CD14-positive monocyte (primary cell): ENCODE measurements at regions not wholly inside any gene's neighbourhood (a gene's known extent, or its start where the extent isn't known, plus 50 kb on each side); places are given as distances from the start of the nearest gene placed in this dataset.

Experiments
- DNase-seq, 3 donors: peaks; one replicate each; pipeline ENCODE4 v3.0.0-alpha.2; 2011 to 2022
- H2AFZ ChIP-seq: 2 replicates; pipeline ENCODE4 v1.6.0; 2012; ENCODE audit warnings: mild to moderate bottlenecking, low read depth, low read length, inconsistent platforms; ENCODE audit not compliant: insufficient read depth, poor library complexity, severe bottlenecking
- H3K27ac ChIP-seq, 2 donors: 1 replicate in 1 of 2; 2 replicates in 1 of 2; pipeline ENCODE4 v1.5.1; 2012 to 2013; ENCODE audit warnings: low read length in 2 of 2, control low read depth in 1 of 2, inconsistent platforms in 1 of 2, low read depth in 1 of 2, mild to moderate bottlenecking in 1 of 2
- H3K27me3 ChIP-seq, 2 donors: one replicate each; pipeline versions ENCODE4 v1.6.0 to v1.6.1; 2011 to 2013; ENCODE audit warnings: low read length in 2 of 2; ENCODE audit not compliant: control insufficient read depth in 2 of 2, insufficient read depth in 2 of 2
- H3K36me3 ChIP-seq, 2 donors: replicated peaks in 1 of 2; 1 replicate in 1 of 2; 2 replicates in 1 of 2; pipeline versions ENCODE4 v1.5.1 to v1.6.1; 2012 to 2013; ENCODE audit warnings: low read length in 2 of 2, control low read depth in 1 of 2, inconsistent platforms in 1 of 2, mild to moderate bottlenecking in 1 of 2; ENCODE audit not compliant: insufficient read depth in 2 of 2, control insufficient read depth in 1 of 2
- H3K4me1 ChIP-seq, 2 donors: 1 replicate in 1 of 2; 2 replicates in 1 of 2; pipeline versions ENCODE4 v1.5.1 to v1.6.1; 2012 to 2013; ENCODE audit warnings: low read length in 2 of 2, control low read depth in 1 of 2, inconsistent platforms in 1 of 2, mild to moderate bottlenecking in 1 of 2, moderate library complexity in 1 of 2; ENCODE audit not compliant: insufficient read depth in 2 of 2, control insufficient read depth in 1 of 2
- H3K4me2 ChIP-seq: replicated peaks from 2 replicates; pipeline ENCODE3; 2012; ENCODE audit warnings: low read length, moderate library complexity, mild to moderate bottlenecking; ENCODE audit not compliant: poor library complexity, severe bottlenecking; ENCODE audit errors: extremely low read depth
- H3K4me3 ChIP-seq, 3 experiments: fragments of 200-600 bp in 1 of 3; sonication (generic) in 1 of 3; replicated peaks in 1 of 3; 1 replicate in 2 of 3; 2 replicates in 1 of 3; pipeline ENCODE4 v1.5.1; 2011 to 2013; ENCODE audit warnings: low read length in 3 of 3, mild to moderate bottlenecking in 3 of 3, control low read depth in 2 of 3, low read depth in 2 of 3, inconsistent platforms in 1 of 3, moderate library complexity in 1 of 3
- H3K79me2 ChIP-seq: 2 replicates; pipeline ENCODE4 v1.6.0; 2012; ENCODE audit warnings: mild to moderate bottlenecking, control low read depth, inconsistent platforms, low read length, moderate library complexity; ENCODE audit not compliant: insufficient read depth
- H3K9ac ChIP-seq: 2 replicates; pipeline ENCODE4 v1.6.0; 2017; ENCODE audit warnings: low read length, mild to moderate bottlenecking; ENCODE audit not compliant: insufficient read depth, poor library complexity, severe bottlenecking
- H3K9me3 ChIP-seq, 2 donors: replicated peaks in 1 of 2; 1 replicate in 1 of 2; 2 replicates in 1 of 2; pipeline versions ENCODE4 v1.5.1 to v1.6.1; 2012 to 2013; ENCODE audit warnings: low read length in 2 of 2, control low read depth in 1 of 2; ENCODE audit not compliant: control insufficient read depth in 1 of 2, insufficient read depth in 1 of 2
- H4K20me1 ChIP-seq: 2 replicates; pipeline ENCODE4 v1.6.0; 2012; ENCODE audit warnings: mild to moderate bottlenecking, low read length, control low read depth, moderate library complexity; ENCODE audit not compliant: insufficient read depth
- H3K27ac Mint-ChIP-seq, 7 donors: one replicate each; pipeline ENCODE4 v1.8.0; 2020; ENCODE audit warnings: mild to moderate bottlenecking in 7 of 7, mixed read lengths in 7 of 7, moderate library complexity in 6 of 7, inconsistent platforms in 2 of 7
- H3K27me3 Mint-ChIP-seq, 3 donors: one replicate each; pipeline ENCODE4 v1.8.0; 2021 to 2022; ENCODE audit warnings: low read depth in 3 of 3, mild to moderate bottlenecking in 3 of 3, mixed read lengths in 3 of 3, moderate library complexity in 3 of 3, inconsistent platforms in 1 of 3
- H3K36me3 Mint-ChIP-seq, 2 donors: one replicate each; pipeline ENCODE4 v1.8.0; 2020; ENCODE audit warnings: mixed read lengths in 2 of 2, inconsistent platforms in 1 of 2, mild to moderate bottlenecking in 1 of 2
- H3K4me1 Mint-ChIP-seq: one replicate; pipeline ENCODE4 v1.8.0; 2020; ENCODE audit warnings: mild to moderate bottlenecking, mixed read lengths
- H3K4me3 Mint-ChIP-seq, 2 donors: one replicate each; pipeline ENCODE4 v1.8.0; 2020; ENCODE audit warnings: mild to moderate bottlenecking in 2 of 2, mixed read lengths in 2 of 2, moderate library complexity in 1 of 2
- H3K9me3 Mint-ChIP-seq, 7 donors: one replicate each; pipeline ENCODE4 v1.8.0; 2020 to 2022; ENCODE audit warnings: mixed read lengths in 7 of 7, mild to moderate bottlenecking in 6 of 7, moderate library complexity in 6 of 7, inconsistent platforms in 2 of 7
- WGBS: methylation state at CpG from one replicate; pipeline ENCODE4 v1.1.5; 2013; ENCODE audit warnings: missing lambda C conversion rate; ENCODE audit not compliant: insufficient coverage; 5-methylcytosine and 5-hydroxymethylcytosine counted together
- intact Hi-C, 2 donors: fragments of 100-400 bp; cut with micrococcal nuclease; formaldehyde crosslinking; loops; one replicate each; pipeline versions ENCODE4 v1.15.0 to v1.15.1; 2023
- TF ChIP-seq, protein P1 (sequence below): fragments of 200-600 bp; IDR thresholded peaks from one replicate; pipeline ENCODE4 v1.8.0; 2022; ENCODE audit warnings: antibody characterized with exemption, mild to moderate bottlenecking

DNA sequence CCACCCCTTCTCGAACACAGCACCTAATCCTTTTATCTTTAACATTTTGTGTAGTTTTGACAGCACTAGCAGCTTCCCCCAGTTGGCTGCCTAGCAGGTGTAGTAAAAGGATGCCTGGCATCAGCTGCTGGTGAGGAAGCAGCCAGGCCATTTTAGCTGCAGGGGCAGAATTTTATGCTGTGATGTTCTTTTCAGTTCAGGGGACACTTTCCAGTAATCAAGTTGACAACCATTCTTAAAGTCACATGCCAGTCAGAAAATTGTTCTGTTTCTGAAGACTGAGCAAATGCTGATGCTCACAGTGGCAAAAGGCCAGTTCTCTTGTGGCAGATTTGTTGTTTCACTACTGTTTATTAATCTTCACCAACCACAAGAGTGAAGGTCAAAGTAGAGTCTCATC is 570.8 kb downstream of the CCDC85A start:
- Mint-ChIP-seq H3K4me3 (no peak overlapping the region), H3K36me3 (no peaks in the 10 kb centered on the region), H3K9me3 (peaks cover 0 to 2% (median 0%) of the 10 kb centered on the region in 7 donors), H3K4me1 (no peaks in the 10 kb centered on the region), H3K27ac (no peak overlapping the region), H3K27me3 (no peaks in the 10 kb centered on the region)
- Histone ChIP-seq H2AFZ (no peak overlapping the region), H4K20me1 (no peaks in the 10 kb centered on the region), H3K4me3 (no peak overlapping the region), H3K9me3 (no peaks in the 10 kb centered on the region), H3K36me3 (no peaks in the 10 kb centered on the region), H3K79me2 (no peaks in the 10 kb centered on the region), H3K4me2 (no peak overlapping the region), H3K27me3 (no peaks in the 10 kb centered on the region), H3K9ac (no peak overlapping the region), H3K27ac (no peak overlapping the region), H3K4me1 (no peaks in the 10 kb centered on the region)
- WGBS: no CpG with 5 or more reads among the region's 1 CpG
- DNase-seq: no peak
- TF ChIP-seq, protein P1, sequence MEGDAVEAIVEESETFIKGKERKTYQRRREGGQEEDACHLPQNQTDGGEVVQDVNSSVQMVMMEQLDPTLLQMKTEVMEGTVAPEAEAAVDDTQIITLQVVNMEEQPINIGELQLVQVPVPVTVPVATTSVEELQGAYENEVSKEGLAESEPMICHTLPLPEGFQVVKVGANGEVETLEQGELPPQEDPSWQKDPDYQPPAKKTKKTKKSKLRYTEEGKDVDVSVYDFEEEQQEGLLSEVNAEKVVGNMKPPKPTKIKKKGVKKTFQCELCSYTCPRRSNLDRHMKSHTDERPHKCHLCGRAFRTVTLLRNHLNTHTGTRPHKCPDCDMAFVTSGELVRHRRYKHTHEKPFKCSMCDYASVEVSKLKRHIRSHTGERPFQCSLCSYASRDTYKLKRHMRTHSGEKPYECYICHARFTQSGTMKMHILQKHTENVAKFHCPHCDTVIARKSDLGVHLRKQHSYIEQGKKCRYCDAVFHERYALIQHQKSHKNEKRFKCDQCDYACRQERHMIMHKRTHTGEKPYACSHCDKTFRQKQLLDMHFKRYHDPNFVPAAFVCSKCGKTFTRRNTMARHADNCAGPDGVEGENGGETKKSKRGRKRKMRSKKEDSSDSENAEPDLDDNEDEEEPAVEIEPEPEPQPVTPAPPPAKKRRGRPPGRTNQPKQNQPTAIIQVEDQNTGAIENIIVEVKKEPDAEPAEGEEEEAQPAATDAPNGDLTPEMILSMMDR: no peak
- intact Hi-C loops: no loop called here

DNA sequence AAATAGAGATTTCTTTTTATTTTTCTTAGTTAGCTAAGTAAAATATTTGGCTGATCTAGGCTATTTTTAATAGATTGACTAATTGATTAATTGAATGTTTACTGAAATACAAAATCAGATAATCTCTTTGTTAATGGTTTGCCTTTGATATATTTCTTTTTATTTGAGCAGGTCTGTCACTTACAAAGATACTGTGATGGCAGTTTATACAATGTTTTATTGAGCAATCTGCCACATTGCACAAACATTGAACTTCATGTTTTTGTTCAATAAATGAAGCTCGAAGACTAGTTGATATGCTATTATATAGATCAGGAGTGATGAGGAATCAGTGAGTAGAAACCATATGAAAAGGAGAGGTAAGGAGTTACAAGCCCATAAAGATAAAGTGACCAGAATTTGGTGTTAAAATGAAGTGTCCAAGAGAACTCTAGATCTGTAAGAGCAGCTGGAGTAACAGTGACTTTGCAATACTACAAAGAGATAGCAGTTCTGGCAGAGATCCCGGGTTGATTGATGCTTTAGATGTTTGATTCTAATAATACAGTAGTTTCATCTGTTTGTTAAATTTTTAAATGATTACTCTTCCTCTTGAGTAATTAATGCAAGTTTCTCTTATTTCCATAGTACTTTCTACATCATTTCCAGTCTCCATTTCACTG is 574.2 kb downstream of the CCDC85A start:
- Mint-ChIP-seq H3K4me1 (no peaks in the 10 kb centered on the region), H3K4me3 (no peak overlapping the region), H3K9me3 (peaks cover 0 to 9% (median under 1%) of the 10 kb centered on the region in 7 donors), H3K27me3 (no peaks in the 10 kb centered on the region), H3K27ac (no peak overlapping the region), H3K36me3 (no peaks in the 10 kb centered on the region)
- Histone ChIP-seq H3K27ac (no peak overlapping the region), H3K27me3 (no peaks in the 10 kb centered on the region), H3K36me3 (no peaks in the 10 kb centered on the region), H3K4me1 (no peaks in the 10 kb centered on the region), H2AFZ (no peak overlapping the region), H4K20me1 (no peaks in the 10 kb centered on the region), H3K9me3 (no peaks in the 10 kb centered on the region), H3K9ac (no peak overlapping the region), H3K79me2 (no peaks in the 10 kb centered on the region), H3K4me2 (no peak overlapping the region), H3K4me3 (no peak overlapping the region)
- TF ChIP-seq, protein P1: no peak
- WGBS: no CpG with 5 or more reads among the region's 2 CpGs
- no peak for DNase-seq
- intact Hi-C loops: no loop called here
